ENCODE measurements at regions not wholly inside any gene's neighbourhood (a gene's known extent, or its start where the extent isn't known, plus 50 kb on each side); places are given as distances from the start of the nearest gene placed in this dataset.
A peak's percentile ranks its signal among the peaks of the same experiment; 100 is the strongest.

- Histone ChIP-seq H2AFZ (ENCODE audit: low read length) (no peak overlapping the region), H3K4me3 (replicated peaks in 1 of 3; ENCODE audit: insufficient read depth in 1 of 3, low read depth in 2 of 3, low read length in 3 of 3) (no peak overlapping the region), H3K27me3 (ENCODE audit: control insufficient read depth in 1 of 2, insufficient read depth in 2 of 2, low read length in 2 of 2) (no peaks in the 10 kb centered on the region), H3K9ac (ENCODE audit: insufficient read depth, low read depth, low read length) (no peak overlapping the region), H4K20me1 (ENCODE audit: insufficient read depth, low read length) (no peaks in the 10 kb centered on the region), H3K27ac (ENCODE audit: extremely low read length, insufficient read depth, low read length) (no peak overlapping the region), H3K4me2 (ENCODE audit: low read depth, low read length) (no peak overlapping the region), H3K9me3 (ENCODE audit: low read length) (no peaks in the 10 kb centered on the region), H3K36me3 (replicated peaks in 1 of 2; ENCODE audit: control insufficient read depth in 1 of 2, insufficient read depth in 2 of 2, low read length in 2 of 2) (no peaks in the 10 kb centered on the region), H3K4me1 (ENCODE audit: insufficient read depth, low read length) (no peaks in the 10 kb centered on the region), H3K79me2 (ENCODE audit: insufficient read depth, low read length) (no peaks in the 10 kb centered on the region)
- TF ChIP-seq TGIF2 (CRISPR knock-in tag; IDR thresholded peaks at IDR 0.05), result 0 out of 2 replicates have a peak, but pooled peaks have one; percentile 22
- TF ChIP-seq GMEB2 (CRISPR knock-in tag; IDR thresholded peaks at IDR 0.05; ENCODE audit: low read depth), result no peak
- no peak for TF ChIP-seq HOMEZ (CRISPR knock-in tag; IDR thresholded peaks at IDR 0.05; ENCODE audit: low read depth)
- TF ChIP-seq SETDB1 (CRISPR knock-in tag; IDR thresholded peaks at IDR 0.05; ENCODE audit: borderline replicate concordance), result no peak
- peak; percentile 86 for TF ChIP-seq ZNF652 (CRISPR knock-in tag; IDR thresholded peaks at IDR 0.05; ENCODE audit: borderline replicate concordance, low read depth)
- TF ChIP-seq CBX1 (IDR thresholded peaks at IDR 0.05; ENCODE audit: low read depth), result no peak
- peak; percentile 80 for TF ChIP-seq LCORL (IDR thresholded peaks at IDR 0.05)
- TF ChIP-seq LCORL (CRISPR knock-in tag; IDR thresholded peaks at IDR 0.05), result no peak
- TF ChIP-seq PAWR (CRISPR knock-in tag; IDR thresholded peaks at IDR 0.05; ENCODE audit: borderline replicate concordance), result no peak
- peak; percentile 20; the same call in 1 of the 2 replicates for TF ChIP-seq YEATS4 (CRISPR knock-in tag; IDR thresholded peaks at IDR 0.05; ENCODE audit: borderline replicate concordance)
- no TSS peak for BruUV-seq (replicated peaks)
- DNase-seq (ENCODE audit: low spot score) (peak; percentile 25), ATAC-seq (no peak), FAIRE-seq (no peak)
- POLR2A ChIA-PET, result no interaction called here
- intact Hi-C loops (cut with micrococcal nuclease; ENCODE audit: unreplicated experiment), result no loop called here
- CTCF ChIA-PET (ENCODE audit: low intra/inter-chr PET ratio, low total read pairs), result no interaction called here
- in situ Hi-C loops (cut with HindIII; ENCODE audit: extremely low pct_ligation_motif_present, low pct_unique_long_range_greater_than_20kb), result no loop called here
- 15% methylated on average over 4 of the region's 4 CpGs for WGBS (ENCODE audit: low lambda C conversion rate)
These were observed 135.3 kb upstream of the BMP2 start for GRCh38 chr20:6632187-6632586.
